Adipocyte (in vitro differentiated cells): ENCODE measurements at regions not wholly inside any gene's neighbourhood (a gene's known extent, or its start where the extent isn't known, plus 50 kb on each side); places are given as distances from the start of the nearest gene placed in this dataset.
"Not testable (repeated sequence)": the region's sequence is repeated elsewhere in the genome, so short reads cannot be mapped to it uniquely, and the experiment has no call there.

Experiments
- DNase-seq: peaks from one replicate; pipeline ENCODE4 v3.0.0-alpha.2; 2015; ENCODE audit warnings: low read depth
- H3K27me3 ChIP-seq: replicated peaks from 2 replicates; pipeline ENCODE4 v1.7.0; 2013; ENCODE audit warnings: mild to moderate bottlenecking, low read length, moderate library complexity; ENCODE audit not compliant: control insufficient read depth, insufficient read depth
- H3K36me3 ChIP-seq: 2 replicates; pipeline ENCODE4 v1.7.0; 2013; ENCODE audit warnings: low read length, mild to moderate bottlenecking, moderate library complexity; ENCODE audit not compliant: control insufficient read depth, insufficient read depth, severe bottlenecking
- H3K4me1 ChIP-seq: 2 replicates; pipeline ENCODE4 v1.7.0; 2013; ENCODE audit warnings: mild to moderate bottlenecking, low read length, moderate library complexity; ENCODE audit not compliant: control insufficient read depth, insufficient read depth
- H3K4me3 ChIP-seq: 2 replicates; pipeline ENCODE4 v1.7.0; 2013; ENCODE audit warnings: mild to moderate bottlenecking, low read length, moderate library complexity
- H3K9ac ChIP-seq: 2 replicates; pipeline ENCODE4 v1.7.0; 2013; ENCODE audit warnings: mild to moderate bottlenecking, low read length, moderate library complexity
- H3K9me3 ChIP-seq: 2 replicates; pipeline ENCODE4 v1.7.0; 2013; ENCODE audit warnings: mild to moderate bottlenecking, low read length, moderate library complexity; ENCODE audit not compliant: control insufficient read depth

DNA sequence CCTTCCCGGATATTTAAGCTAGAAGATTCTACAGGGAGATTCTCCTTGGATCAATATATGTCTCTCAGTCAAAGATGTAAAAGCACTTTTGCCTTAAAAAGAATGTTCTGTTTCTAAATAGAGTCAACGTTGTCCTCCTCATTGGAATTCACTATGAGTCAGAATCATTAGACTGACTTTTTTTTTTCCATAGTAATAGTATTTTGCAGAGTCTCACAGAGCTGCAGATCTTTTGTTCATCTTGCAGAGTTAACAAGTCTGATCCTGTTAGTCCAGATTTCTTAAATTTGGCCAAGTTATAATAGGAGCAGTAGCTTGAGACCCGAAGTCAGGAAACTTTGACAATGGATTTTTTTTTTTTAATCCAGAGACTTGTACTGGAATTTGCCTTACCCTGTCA lies 103.0 kb downstream of the NSUN5 start:
- not testable (repeated sequence) for H3K36me3 ChIP-seq, H3K4me3 ChIP-seq, H3K9me3 ChIP-seq, H3K9ac ChIP-seq, H3K27me3 ChIP-seq, DNase-seq, H3K4me1 ChIP-seq

DNA sequence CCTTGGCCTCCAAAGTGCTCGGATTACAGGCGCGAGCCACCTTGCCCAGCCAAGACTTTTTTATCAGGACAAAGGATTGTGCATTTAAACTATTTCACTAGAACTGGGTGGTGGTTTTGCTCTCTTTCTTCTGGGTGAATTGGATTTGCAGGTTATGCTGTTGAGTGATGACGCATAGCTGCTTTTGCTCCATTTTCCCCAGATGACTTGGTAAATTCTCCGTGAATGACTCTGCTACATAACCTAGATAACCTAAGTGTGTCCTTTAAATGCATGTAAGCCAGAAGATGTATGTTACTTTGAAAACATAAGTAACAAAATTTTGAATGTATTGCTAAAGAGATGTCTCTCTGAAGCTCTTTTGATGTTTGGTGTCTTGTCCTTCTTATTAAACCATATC lies 103.7 kb downstream of the NSUN5 start:
- not testable (repeated sequence) for H3K36me3 ChIP-seq, H3K9me3 ChIP-seq, H3K4me1 ChIP-seq, H3K4me3 ChIP-seq, H3K27me3 ChIP-seq, H3K9ac ChIP-seq
- DNase-seq, result peak; percentile 49

DNA sequence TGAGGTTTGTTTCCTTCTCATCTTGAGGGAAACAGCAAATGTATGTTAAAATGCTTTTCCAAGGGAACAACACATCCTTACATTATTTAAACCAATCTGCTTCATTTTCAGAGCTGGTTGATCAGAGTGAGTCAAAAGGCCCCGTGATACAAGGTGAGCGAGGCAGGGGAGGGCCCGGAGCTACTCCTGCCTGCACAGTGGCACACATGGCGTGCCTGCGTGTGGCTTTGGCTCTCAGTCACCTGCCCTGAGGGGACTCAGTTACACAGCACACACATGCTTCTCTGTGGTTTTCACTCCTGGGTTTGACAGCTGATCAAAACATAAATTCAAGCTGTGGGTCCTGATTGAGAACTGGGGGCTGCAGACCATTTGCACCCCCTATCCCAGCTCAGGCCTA lies 105.3 kb downstream of the NSUN5 start:
- H3K4me1 ChIP-seq, H3K9ac ChIP-seq, H3K27me3 ChIP-seq, DNase-seq, H3K4me3 ChIP-seq, H3K36me3 ChIP-seq, H3K9me3 ChIP-seq: not testable (repeated sequence)

DNA sequence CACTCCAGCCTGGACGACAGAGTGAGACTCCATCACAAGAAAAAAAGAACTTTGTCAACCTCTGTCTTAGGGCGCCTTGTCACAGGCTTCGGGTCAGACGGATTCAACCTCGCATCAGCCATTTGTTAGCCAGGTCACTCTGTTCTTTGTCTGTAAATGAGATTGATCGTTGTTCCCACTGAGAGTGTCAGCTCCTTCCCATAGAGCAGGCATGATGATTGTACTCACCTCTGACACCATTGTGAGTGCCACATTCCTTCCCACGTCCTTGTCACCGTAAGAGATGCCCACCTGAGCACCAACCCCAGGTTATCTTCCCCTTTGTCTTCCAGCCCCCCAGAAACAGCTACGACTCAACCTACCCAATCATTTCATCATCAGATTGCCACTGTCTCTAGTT lies 107.4 kb downstream of the NSUN5 start:
- H3K27me3 ChIP-seq, H3K9me3 ChIP-seq, H3K36me3 ChIP-seq, H3K9ac ChIP-seq, DNase-seq, H3K4me3 ChIP-seq, H3K4me1 ChIP-seq: not testable (repeated sequence)

DNA sequence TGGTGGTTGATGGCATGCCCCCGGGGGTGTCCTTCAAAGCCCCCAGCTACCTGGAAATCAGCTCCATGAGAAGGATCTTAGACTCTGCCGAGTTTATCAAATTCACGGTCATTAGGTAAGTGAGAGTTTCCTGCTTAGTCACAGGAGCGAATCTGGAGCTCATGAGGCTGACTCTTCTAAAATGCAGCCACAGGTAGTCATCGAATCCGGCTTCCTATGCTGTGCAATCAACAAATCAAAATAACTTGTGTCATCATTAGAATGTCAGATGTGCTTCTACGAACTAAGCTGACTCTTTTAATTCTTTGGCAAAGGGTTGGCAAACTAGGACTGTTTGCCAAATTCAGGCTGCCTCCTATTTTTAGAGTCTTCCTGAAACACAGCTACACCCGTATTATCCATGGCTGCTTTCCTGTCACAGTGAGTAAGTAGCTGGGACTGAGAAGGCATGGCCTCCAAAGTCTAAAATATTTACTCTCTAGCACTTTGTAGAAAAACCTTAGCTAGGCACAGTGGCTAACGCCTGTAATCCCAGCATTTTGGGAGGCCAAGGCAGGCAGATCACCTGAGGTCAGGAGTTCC lies 108.0 kb downstream of the NSUN5 start:
- not testable (repeated sequence) for H3K27me3 ChIP-seq, H3K4me3 ChIP-seq, DNase-seq, H3K9ac ChIP-seq, H3K4me1 ChIP-seq, H3K36me3 ChIP-seq, H3K9me3 ChIP-seq

DNA sequence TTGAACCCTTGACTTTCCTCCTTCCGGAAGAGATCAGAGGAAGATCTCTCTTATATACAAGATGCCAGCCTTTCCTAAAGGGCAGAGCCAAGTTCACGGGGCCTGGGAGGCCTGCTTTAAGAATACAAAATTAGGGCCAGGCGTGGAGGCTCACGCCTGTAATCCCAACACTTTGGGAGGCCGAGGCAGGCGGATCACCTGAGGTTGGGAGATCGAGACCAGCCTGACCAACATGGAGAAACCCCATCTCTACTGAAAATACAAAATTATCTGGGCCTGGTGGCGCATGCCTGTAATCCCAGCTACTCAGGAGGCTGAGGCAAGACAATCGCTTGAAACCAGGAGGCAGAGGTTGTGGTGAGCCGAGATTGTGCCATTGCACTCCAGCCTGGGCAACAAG lies 108.2 kb upstream of the SPDYE9 start:
- not testable (repeated sequence) for H3K4me1 ChIP-seq, H3K36me3 ChIP-seq, H3K4me3 ChIP-seq, H3K27me3 ChIP-seq, H3K9ac ChIP-seq, DNase-seq, H3K9me3 ChIP-seq

DNA sequence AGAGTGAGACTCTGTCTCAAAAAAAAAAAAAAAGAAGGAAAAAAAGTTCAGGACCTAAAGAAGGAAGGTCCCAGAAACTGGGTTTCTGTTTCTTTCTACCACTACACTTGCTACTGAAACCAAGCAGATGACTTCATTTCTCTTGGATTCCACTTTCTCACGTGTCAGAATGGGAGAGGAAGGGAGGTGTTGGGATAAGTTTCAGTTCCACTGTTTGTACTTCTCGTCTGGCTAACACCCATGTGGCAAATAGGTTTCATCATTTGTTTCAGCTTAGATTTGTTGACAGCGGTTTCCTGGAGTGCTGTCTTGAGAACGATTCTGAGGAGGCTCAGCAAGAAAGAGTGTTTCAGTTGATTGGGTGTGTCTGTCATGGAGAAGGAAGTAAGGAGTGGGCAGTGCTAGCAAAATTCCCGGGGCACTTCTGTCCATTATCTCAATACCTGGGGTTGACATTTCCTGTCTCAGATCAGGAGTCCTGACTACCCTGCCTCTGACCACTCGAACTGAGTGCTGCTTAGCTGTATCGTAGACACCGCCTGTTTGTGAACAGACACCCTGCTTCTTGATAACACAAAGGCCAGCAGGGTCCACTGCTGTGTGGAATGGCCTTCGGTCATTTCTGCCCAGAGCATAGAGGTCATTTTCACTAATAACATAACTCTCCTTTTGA lies 104.8 kb upstream of the SPDYE9 start:
- not testable (repeated sequence) for H3K4me1 ChIP-seq, H3K9ac ChIP-seq, H3K9me3 ChIP-seq, H3K4me3 ChIP-seq, H3K36me3 ChIP-seq, H3K27me3 ChIP-seq, DNase-seq

DNA sequence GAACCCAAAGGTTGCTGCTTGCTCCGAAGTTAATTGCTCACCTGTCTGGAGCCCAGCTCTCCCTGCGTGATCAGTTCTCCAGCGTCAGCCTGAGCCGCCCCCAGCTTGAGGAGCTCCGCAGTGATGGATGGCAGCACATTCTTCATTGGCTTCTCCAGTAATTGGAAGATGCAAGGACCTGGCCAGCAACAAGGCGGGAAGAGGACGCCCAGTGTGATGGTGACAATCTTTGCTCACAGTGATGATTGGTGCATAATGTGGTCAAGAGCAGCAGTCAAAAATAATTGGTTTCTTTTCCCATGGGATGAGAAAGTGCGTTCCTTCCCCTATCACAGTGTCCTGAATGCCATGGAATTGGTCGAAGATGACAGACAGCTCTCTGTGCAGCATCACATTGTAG lies 102.4 kb upstream of the SPDYE9 start:
- DNase-seq, H3K9me3 ChIP-seq, H3K4me3 ChIP-seq, H3K4me1 ChIP-seq, H3K36me3 ChIP-seq, H3K27me3 ChIP-seq, H3K9ac ChIP-seq: not testable (repeated sequence)

DNA sequence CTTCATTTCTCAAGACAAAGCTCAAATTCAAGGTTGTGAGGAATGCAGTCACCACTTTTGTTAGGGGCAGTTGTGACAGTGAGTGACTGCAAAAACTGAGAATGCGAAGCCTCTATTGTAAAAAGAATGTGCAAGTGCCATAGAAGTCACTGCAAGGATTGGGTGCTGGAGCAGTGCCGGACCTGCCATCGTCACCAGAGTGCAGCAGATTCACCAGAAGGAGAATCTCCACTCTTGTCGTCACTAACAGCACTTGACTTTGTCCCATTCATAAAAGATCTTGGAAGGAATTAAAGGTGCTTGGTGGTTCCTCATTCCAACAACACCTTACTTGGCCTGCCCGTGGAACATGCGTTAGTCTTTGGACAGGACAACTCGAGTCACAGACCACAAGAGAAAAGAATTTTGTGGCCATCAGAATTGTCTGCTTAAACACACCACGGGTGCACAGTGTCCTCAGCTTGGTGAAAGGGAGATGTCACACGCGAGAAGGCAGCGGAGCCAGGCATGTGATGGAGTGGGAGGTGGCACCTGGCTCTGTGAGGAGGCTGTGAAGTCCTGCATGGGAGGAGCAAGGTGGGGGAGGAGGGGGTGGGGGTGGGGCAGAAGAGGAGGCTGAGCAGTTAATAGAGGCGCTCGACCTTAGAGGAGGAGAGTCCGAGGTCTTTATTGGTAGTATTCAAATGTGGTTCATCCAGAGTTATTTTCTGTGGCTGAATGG lies 100.9 kb upstream of the SPDYE9 start:
- not testable (repeated sequence) for H3K4me3 ChIP-seq, DNase-seq, H3K36me3 ChIP-seq, H3K4me1 ChIP-seq, H3K9me3 ChIP-seq, H3K27me3 ChIP-seq, H3K9ac ChIP-seq

DNA sequence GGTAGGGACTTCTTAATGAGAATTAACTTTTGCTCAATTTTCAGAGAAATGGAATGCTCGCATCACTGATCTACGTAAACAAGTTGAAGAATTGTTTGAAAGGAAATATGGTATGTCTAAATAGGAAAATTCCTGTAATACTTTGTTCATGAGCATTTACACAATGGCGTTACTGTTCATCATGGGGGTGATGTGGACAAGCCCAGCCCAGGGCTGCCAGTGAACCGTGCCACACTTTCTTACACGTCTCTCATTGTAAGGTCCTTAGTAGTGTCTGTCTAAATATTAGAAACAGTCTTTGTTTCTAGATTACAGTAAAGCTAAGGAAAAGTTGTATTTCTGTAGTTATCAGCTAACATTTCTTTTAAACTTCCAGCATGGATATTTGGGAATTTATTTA lies 91.0 kb upstream of the SPDYE9 start:
- not testable (repeated sequence) for H3K9me3 ChIP-seq, DNase-seq, H3K9ac ChIP-seq, H3K4me3 ChIP-seq, H3K27me3 ChIP-seq, H3K36me3 ChIP-seq, H3K4me1 ChIP-seq

DNA sequence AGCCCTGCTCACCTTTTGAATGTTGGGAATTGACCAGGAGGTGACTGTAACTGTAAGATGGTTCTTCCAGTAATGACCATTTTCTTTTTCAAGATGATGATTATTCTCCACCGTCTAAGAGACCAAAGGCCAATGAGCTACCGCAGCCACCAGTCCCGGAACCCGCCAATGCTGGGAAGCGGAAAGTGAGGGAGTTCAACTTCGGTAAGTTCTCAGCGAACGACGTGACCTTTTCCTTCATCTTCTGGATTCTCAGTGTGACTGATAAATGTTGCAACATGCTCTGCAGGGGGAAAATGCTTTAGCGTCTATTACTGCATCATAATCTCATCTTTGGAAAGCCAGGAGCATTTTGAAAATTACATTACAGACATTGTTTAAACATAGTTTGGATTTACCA lies 89.5 kb upstream of the SPDYE9 start:
- not testable (repeated sequence) for H3K4me3 ChIP-seq, DNase-seq, H3K4me1 ChIP-seq, H3K27me3 ChIP-seq, H3K36me3 ChIP-seq, H3K9me3 ChIP-seq, H3K9ac ChIP-seq

DNA sequence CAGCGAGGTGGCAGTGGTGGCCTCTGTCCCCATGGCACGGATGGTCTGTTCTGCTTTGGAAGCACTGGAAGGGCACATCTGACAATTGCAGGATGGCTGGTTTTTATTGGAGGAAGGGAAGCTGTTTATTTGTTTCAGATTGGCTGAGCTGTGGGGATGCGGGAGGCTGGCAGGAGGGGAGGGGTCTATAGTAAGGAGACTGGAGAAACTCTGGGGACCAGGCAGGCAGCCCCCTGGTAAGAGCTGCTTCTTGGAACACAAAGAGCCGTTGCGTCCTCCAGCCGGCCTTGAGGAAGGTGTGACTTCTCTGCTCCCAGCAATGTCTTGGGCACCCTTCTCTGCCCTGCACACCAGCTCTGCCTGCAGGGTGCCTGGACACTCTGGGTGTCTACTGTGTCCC lies 85.1 kb upstream of the SPDYE9 start:
- H3K9me3 ChIP-seq, H3K9ac ChIP-seq: not testable (repeated sequence)

More for the DNA sequence above, 85.1 kb upstream of the SPDYE9 start:
- H3K4me1 ChIP-seq, H3K36me3 ChIP-seq, H3K4me3 ChIP-seq, H3K27me3 ChIP-seq, DNase-seq: not testable (repeated sequence)
